ENCODE measurements at regions not wholly inside any gene's neighbourhood (a gene's known extent, or its start where the extent isn't known, plus 50 kb on each side); places are given as distances from the start of the nearest gene placed in this dataset.

DNA sequence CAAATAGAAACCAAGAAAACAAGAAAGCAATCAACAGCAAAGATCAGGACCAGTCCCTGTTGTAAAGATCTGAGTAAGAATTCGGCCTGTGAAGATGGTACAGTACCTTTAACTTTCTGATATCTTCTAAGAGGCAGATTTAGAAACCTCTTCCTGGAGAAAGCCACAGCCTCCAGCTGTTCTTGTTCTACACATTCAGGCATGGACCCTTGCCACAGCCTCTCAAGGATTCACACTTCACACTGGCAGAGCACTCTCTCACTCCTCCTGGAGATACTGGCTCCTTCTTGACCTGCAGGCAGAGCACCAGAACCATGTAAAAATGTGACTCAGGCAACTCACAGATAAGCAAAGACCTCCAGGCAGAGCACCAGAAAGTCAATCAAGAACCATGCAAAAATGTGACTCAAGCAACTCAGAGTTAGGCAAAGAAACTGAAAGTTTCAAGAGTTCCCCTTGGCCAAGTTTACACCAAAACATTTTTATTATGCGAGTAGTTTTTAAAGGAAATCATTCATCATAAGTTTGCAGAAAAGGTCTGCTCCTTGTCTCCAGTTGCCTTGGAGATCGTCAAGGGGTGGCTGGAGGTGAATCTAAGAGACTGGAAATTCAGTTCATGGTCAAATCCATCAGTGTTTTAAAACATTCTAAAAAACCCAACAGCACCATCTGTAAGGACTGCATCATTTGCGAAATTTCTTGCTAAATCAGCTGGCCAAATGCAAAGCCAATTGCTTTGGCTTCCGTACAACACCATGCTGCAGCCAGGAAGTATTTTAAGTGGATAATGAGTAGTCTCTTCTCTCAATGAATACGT, 119.3 kb upstream of the MDM1 start:
- TF ChIP-seq, protein P1, sequence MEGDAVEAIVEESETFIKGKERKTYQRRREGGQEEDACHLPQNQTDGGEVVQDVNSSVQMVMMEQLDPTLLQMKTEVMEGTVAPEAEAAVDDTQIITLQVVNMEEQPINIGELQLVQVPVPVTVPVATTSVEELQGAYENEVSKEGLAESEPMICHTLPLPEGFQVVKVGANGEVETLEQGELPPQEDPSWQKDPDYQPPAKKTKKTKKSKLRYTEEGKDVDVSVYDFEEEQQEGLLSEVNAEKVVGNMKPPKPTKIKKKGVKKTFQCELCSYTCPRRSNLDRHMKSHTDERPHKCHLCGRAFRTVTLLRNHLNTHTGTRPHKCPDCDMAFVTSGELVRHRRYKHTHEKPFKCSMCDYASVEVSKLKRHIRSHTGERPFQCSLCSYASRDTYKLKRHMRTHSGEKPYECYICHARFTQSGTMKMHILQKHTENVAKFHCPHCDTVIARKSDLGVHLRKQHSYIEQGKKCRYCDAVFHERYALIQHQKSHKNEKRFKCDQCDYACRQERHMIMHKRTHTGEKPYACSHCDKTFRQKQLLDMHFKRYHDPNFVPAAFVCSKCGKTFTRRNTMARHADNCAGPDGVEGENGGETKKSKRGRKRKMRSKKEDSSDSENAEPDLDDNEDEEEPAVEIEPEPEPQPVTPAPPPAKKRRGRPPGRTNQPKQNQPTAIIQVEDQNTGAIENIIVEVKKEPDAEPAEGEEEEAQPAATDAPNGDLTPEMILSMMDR (IDR thresholded peaks at IDR 0.05; ENCODE audit: low read depth, low read length) = no peak; the same call in 1 of the 2 replicates
- Histone ChIP-seq H3K9me3 (ENCODE audit: control insufficient read depth, insufficient read depth, low read length) (no peaks in the 10 kb centered on the region), H3K4me3 (ENCODE audit: low read depth, low read length) (peak overlapping the region; percentile 23), H3K27me3 (ENCODE audit: control insufficient read depth, insufficient read depth, low read length) (no peaks in the 10 kb centered on the region), H3K27ac (ENCODE audit: low read depth, low read length) (peak overlapping the region; percentile 32)
- peak; percentile 52 for DNase-seq (ENCODE audit: low read depth, low spot score)
- CTCF ChIA-PET = interaction anchor here (0.8 kb wide), 1 partner anchor 163 kb away, joined by 3 read pairs; no protein-coding TSS in a partner anchor
- POLR2A ChIA-PET = no interaction called here

DNA sequence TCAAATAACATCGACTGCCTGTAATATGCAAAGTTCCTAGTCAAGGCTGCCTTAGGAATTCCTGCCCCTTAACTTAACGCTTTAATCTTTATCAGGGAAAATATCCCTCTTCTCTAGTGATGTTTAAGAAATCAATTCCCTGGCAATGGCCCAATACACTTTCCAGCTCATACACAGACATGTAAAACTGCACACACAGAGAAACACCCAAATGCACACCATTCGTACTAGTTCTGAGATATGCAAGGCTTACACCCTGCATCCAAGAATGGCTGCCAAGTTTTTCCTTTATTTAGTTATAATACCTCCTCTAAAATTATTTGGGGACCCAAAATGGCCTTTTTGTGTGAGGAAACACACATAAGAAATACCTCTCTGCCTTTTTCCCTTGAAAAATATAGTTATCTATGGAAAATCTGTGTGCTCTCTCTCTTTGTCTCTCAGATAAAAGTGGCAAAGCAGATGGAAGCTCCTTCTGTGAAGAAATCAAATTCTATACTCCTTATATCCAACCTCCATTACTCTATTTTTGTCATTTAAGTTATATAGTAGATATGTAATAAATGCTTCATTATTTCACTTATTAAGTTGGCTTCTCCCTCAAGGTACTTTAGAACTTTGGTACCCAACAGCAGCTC, 120.0 kb upstream of the MDM1 start:
- no peak for DNase-seq (ENCODE audit: low read depth, low spot score)
- Histone ChIP-seq H3K4me3 (ENCODE audit: low read depth, low read length) (peak overlapping the region; percentile 23; the same call in 1 of the 2 replicates), H3K27me3 (ENCODE audit: control insufficient read depth, insufficient read depth, low read length) (no peaks in the 10 kb centered on the region), H3K27ac (ENCODE audit: low read depth, low read length) (peak overlapping the region; percentile 33), H3K9me3 (ENCODE audit: control insufficient read depth, insufficient read depth, low read length) (no peaks in the 10 kb centered on the region)
- TF ChIP-seq, protein P1 (IDR thresholded peaks at IDR 0.05; ENCODE audit: low read depth, low read length) = no peak
- ChIA-PET CTCF (interaction anchor here (0.8 kb wide), 1 partner anchor 162 kb away, joined by 3 read pairs; no protein-coding TSS in a partner anchor), POLR2A (no interaction called here)

DNA sequence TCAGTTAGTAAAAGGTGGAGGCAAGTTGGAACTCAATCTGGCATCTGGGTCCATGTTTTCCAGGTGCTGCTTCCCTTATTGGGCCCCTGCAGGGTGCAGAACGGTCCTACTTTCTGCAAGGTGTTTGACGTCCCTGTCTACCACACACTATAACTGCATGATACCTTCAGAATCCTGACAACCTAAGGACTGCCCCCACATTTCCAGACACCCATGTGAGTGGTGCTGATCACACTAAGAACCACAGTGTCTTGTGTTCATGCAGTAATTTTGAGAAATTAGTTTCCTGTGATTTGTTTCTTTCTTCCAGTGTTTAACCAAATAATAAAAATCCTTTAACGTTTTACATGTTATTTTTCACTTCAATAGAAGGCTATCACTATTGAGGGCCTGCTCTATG, 121.1 kb upstream of the MDM1 start:
- Histone ChIP-seq H3K27ac (ENCODE audit: low read depth, low read length) (no peak overlapping the region), H3K27me3 (ENCODE audit: control insufficient read depth, insufficient read depth, low read length) (no peaks in the 10 kb centered on the region), H3K9me3 (ENCODE audit: control insufficient read depth, insufficient read depth, low read length) (no peaks in the 10 kb centered on the region), H3K4me3 (ENCODE audit: low read depth, low read length) (no peak overlapping the region)
- TF ChIP-seq, protein P1 (IDR thresholded peaks at IDR 0.05; ENCODE audit: low read depth, low read length) = no peak
- DNase-seq (ENCODE audit: low read depth, low spot score) = no peak
- ChIA-PET POLR2A (no interaction called here), CTCF (no interaction called here)

DNA sequence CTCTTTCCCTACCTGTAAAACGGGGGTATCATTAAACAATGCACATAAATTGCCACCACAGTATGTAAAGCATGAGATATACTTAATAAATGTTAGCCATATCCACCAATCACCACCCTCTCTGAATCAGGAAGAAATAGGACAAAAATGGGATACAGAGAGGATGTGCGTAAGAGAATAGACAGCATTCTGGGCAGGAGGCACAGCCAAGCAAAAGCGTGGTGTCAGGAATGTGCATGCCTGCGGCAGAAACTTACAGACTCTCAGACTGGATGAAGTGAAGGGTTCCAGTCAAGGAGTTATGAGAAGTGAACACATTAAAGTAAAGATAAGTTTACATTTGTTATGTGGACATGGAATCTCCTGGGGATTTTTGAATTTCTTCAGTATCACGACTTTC, 121.7 kb upstream of the MDM1 start:
- TF ChIP-seq, protein P1 (IDR thresholded peaks at IDR 0.05; ENCODE audit: low read depth, low read length) = no peak
- CTCF ChIA-PET = no interaction called here
- H3K4me3 ChIP-seq (ENCODE audit: low read depth, low read length) = no peak overlapping the region
- H3K9me3 ChIP-seq (ENCODE audit: control insufficient read depth, insufficient read depth, low read length) = no peaks in the 10 kb centered on the region
- H3K27me3 ChIP-seq (ENCODE audit: control insufficient read depth, insufficient read depth, low read length) = no peaks in the 10 kb centered on the region
- H3K27ac ChIP-seq (ENCODE audit: low read depth, low read length) = no peak overlapping the region
- POLR2A ChIA-PET = no interaction called here
- no peak for DNase-seq (ENCODE audit: low read depth, low spot score)

DNA sequence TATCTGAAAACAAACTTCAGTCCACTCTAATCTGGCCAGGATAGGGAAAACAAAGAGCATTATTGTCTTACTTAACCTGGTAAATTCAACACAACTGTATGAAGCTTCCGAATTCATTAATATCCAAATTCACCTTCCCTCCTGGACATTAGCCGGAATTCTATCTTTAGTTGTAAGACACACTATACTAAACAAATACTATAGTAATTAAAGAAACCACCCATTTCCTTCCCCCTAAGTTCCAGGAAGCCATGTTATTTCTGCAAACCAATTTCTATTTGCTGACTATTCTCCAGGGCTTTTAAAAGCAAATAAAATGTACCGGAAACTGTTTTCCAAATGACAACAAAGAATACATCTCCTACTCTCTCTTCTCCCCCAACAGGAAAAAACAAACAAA, 122.7 kb upstream of the MDM1 start:
- no peak for DNase-seq (ENCODE audit: low read depth, low spot score)
- CTCF ChIA-PET = no interaction called here
- H3K9me3 ChIP-seq (ENCODE audit: control insufficient read depth, insufficient read depth, low read length) = no peaks in the 10 kb centered on the region
- TF ChIP-seq, protein P1 (IDR thresholded peaks at IDR 0.05; ENCODE audit: low read depth, low read length) = no peak
- no peaks in the 10 kb centered on the region for H3K27me3 ChIP-seq (ENCODE audit: control insufficient read depth, insufficient read depth, low read length)
- POLR2A ChIA-PET = no interaction called here
- H3K4me3 ChIP-seq (ENCODE audit: low read depth, low read length) = no peak overlapping the region
- H3K27ac ChIP-seq (ENCODE audit: low read depth, low read length) = no peak overlapping the region
